B cell (primary cell): ENCODE measurements at regions not wholly inside any gene's neighbourhood (a gene's known extent, or its start where the extent isn't known, plus 50 kb on each side); places are given as distances from the start of the nearest gene placed in this dataset.

Experiments
- ATAC-seq: fragments of 200-7000 bp; cut with Tn5 transposase; one replicate; pipeline ENCODE4 v1.10.0; 2021; ENCODE audit warnings: low read depth, mild to moderate bottlenecking, moderate number of reproducible peaks, moderate library complexity
- CTCF ChIA-PET: fragments of 350-600 bp; sonication (Branson Sonifier 250); formaldehyde crosslinking; loops from one replicate; lab custom pipeline; 2021; ENCODE audit warnings: antibody characterized with exemption, inconsistent platforms; lab: Charles Lee
- POLR2A ChIA-PET: fragments of 350-600 bp; sonication (Branson Sonifier 250); formaldehyde crosslinking; loops from one replicate; lab custom pipeline; 2021; ENCODE audit warnings: antibody characterized with exemption; lab: Charles Lee
- DNase-seq: peaks from one replicate; pipeline ENCODE4 v3.0.0; 2013
- H2AFZ ChIP-seq: 2 replicates; pipeline ENCODE4 v1.6.1; 2012; ENCODE audit warnings: mild to moderate bottlenecking, low read depth, low read length; ENCODE audit not compliant: insufficient read depth, poor library complexity, severe bottlenecking
- H3K27ac ChIP-seq, 2 donors: 1 replicate in 1 of 2; 2 replicates in 1 of 2; pipeline ENCODE4 v1.5.1; 2012 to 2013; ENCODE audit warnings: low read length in 2 of 2, mild to moderate bottlenecking in 2 of 2, moderate library complexity in 1 of 2
- H3K27me3 ChIP-seq, 4 experiments: fragments of 200-600 bp in 1 of 4; sonication (generic) in 1 of 4; replicated peaks in 1 of 4; 1 replicate in 2 of 4; 2 replicates in 2 of 4; pipeline versions ENCODE4 v1.6.1 to v1.7.0; 2013 to 2016; ENCODE audit warnings: low read length in 3 of 4, mild to moderate bottlenecking in 2 of 4, mixed read lengths in 1 of 4, moderate library complexity in 1 of 4; ENCODE audit not compliant: insufficient read depth in 4 of 4, control insufficient read depth in 3 of 4; ENCODE audit errors: control extremely low read depth in 1 of 4
- H3K36me3 ChIP-seq, 2 experiments: replicated peaks in 1 of 2; 1 replicate in 1 of 2; 2 replicates in 1 of 2; pipeline versions ENCODE4 v1.6.1 to v1.7.1; 2013; ENCODE audit warnings: low read length in 1 of 2; ENCODE audit not compliant: insufficient read depth in 2 of 2, control insufficient read depth in 1 of 2; ENCODE audit errors: control extremely low read depth in 1 of 2, extremely low read depth in 1 of 2
- H3K4me1 ChIP-seq, 2 donors: fragments of 200-600 bp in 1 of 2; sonication (generic) in 1 of 2; 1 replicate in 1 of 2; 2 replicates in 1 of 2; pipeline versions ENCODE4 v1.5.1 to v1.6.1; 2013 to 2017; ENCODE audit warnings: low read length in 2 of 2; ENCODE audit not compliant: control insufficient read depth in 2 of 2, insufficient read depth in 2 of 2
- H3K4me2 ChIP-seq: replicated peaks from 2 replicates; pipeline ENCODE3; 2012; ENCODE audit warnings: mild to moderate bottlenecking, low read depth, low read length; ENCODE audit not compliant: poor library complexity, severe bottlenecking
- H3K4me3 ChIP-seq, 5 experiments: fragments of 200-600 bp in 1 of 5; sonication (generic) in 1 of 5; 1 replicate in 3 of 5; 2 replicates in 2 of 5; pipeline versions ENCODE4 v1.5.1 to v1.7.0; 2011 to 2016; ENCODE audit warnings: low read length in 4 of 5, mild to moderate bottlenecking in 4 of 5, low read depth in 2 of 5, control low read depth in 1 of 5, moderate library complexity in 1 of 5; ENCODE audit not compliant: insufficient read depth in 1 of 5; ENCODE audit errors: control extremely low read depth in 1 of 5, extremely low read depth in 1 of 5
- H3K79me2 ChIP-seq: fragments of 200-600 bp; sonication (generic); one replicate; pipeline ENCODE4 v1.6.0; 2016; ENCODE audit warnings: low read length; ENCODE audit not compliant: control insufficient read depth, insufficient read depth
- H3K9ac ChIP-seq: fragments of 200-600 bp; sonication (generic); 2 replicates; pipeline ENCODE4 v1.6.1; 2017; ENCODE audit warnings: mild to moderate bottlenecking, low read length, moderate library complexity
- H3K9me3 ChIP-seq, 3 donors: one replicate each; pipeline versions ENCODE4 v1.6.1 to v1.7.1; 2013; ENCODE audit warnings: low read length in 2 of 3; ENCODE audit not compliant: control insufficient read depth in 2 of 3, insufficient read depth in 1 of 3; ENCODE audit errors: control extremely low read depth in 1 of 3
- H4K20me1 ChIP-seq: 2 replicates; pipeline ENCODE4 v1.6.0; 2012; ENCODE audit warnings: mild to moderate bottlenecking, low read length; ENCODE audit not compliant: insufficient read depth, control insufficient read depth, poor library complexity, severe bottlenecking
- H3K27ac Mint-ChIP-seq: one replicate; pipeline ENCODE4 v1.8.0; 2021; ENCODE audit warnings: mixed read lengths
- H3K27me3 Mint-ChIP-seq: one replicate; pipeline ENCODE4 v1.8.0; 2021; ENCODE audit warnings: mixed read lengths
- H3K4me1 Mint-ChIP-seq: one replicate; pipeline ENCODE4 v1.8.0; 2021; ENCODE audit warnings: mixed read lengths
- H3K4me3 Mint-ChIP-seq: one replicate; pipeline ENCODE4 v1.8.0; 2021; ENCODE audit warnings: mixed read lengths
- H3K9me3 Mint-ChIP-seq: one replicate; pipeline ENCODE4 v1.8.0; 2022; ENCODE audit warnings: mixed read lengths; ENCODE audit not compliant: insufficient read depth
- CTCF ChIP-seq: fragments of 200-600 bp; IDR thresholded peaks from one replicate; pipeline ENCODE4 v1.8.0; 2022; ENCODE audit warnings: antibody characterized with exemption, mild to moderate bottlenecking
- EZH2 ChIP-seq: IDR thresholded peaks from 2 replicates; pipeline ENCODE4 v1.6.1; 2012; ENCODE audit warnings: borderline replicate concordance, low read depth, mild to moderate bottlenecking, moderate library complexity, low read length; ENCODE audit not compliant: insufficient read depth, poor library complexity, severe bottlenecking
- WGBS: methylation state at CpG from one replicate; pipeline ENCODE4 v1.1.5; 2013; ENCODE audit warnings: missing lambda C conversion rate; ENCODE audit not compliant: insufficient coverage; 5-methylcytosine and 5-hydroxymethylcytosine counted together
- intact Hi-C: fragments of 100-400 bp; cut with micrococcal nuclease; formaldehyde crosslinking; loops from one replicate; pipeline ENCODE4 v1.10.0; 2022

DNA sequence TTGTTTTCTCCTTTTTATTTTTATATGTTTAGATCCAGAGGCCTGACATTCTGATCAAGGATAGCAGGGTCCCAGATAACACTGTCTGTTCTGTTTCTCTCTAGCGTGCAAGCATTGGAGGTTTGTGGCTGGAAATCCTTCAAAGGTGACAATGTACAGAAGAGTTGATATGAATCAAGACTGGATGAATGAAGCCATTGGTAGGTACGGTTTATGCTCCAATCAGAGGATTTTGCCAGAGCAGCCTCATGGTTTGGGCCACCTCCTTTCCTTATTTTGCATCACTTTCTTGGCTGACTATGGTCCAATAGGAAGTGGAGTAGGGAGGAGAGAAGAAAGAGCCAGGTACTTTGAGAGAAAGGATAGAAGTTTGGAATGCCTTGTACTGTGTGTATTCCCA lies 484.8 kb upstream of the JAG1 start:
- Histone ChIP-seq H3K79me2 (no peaks in the 10 kb centered on the region), H3K4me2 (no peak overlapping the region), H3K36me3 (no peaks in the 10 kb centered on the region), H3K9ac (no peak overlapping the region), H3K27ac (no peak overlapping the region), H3K4me3 (no peak overlapping the region), H3K27me3 (no peaks in the 10 kb centered on the region), H4K20me1 (no peaks in the 10 kb centered on the region), H3K9me3 (no peaks in the 10 kb centered on the region), H3K4me1 (no peaks in the 10 kb centered on the region), H2AFZ (no peak overlapping the region)
- no peaks in the 10 kb centered on the region for H3K4me1 Mint-ChIP-seq
- no peak for ATAC-seq
- no peak overlapping the region for H3K27ac Mint-ChIP-seq
- no peak for TF ChIP-seq EZH2
- TF ChIP-seq CTCF, result no peak
- no peak for DNase-seq
- 92% methylated on average over 2 of the region's 2 CpGs for WGBS
- POLR2A ChIA-PET, result no interaction called here
- H3K9me3 Mint-ChIP-seq, result peaks cover 6% of the 10 kb centered on the region
- no peaks in the 10 kb centered on the region for H3K27me3 Mint-ChIP-seq
- CTCF ChIA-PET, result no interaction called here
- H3K4me3 Mint-ChIP-seq, result no peak overlapping the region
- intact Hi-C loops, result no loop called here

DNA sequence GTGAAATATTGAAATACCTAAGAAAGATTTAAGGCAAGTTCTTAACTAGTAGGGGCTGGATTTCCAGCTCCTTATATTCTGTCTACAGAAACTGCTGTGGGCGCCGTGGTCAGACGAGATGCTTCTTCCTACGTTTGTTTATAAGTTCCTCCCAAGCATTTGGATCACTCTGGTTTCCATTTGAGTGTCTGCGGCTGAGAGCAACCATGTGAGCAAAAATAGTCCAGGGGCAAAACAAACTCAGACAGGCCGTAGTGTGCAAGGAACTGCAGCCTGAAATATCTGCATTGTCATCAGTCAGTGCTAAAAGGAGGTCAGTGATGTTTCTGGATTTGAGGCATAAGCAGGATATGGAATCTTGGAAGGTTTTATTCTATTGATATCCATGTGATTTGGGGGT lies 485.9 kb upstream of the JAG1 start:
- POLR2A ChIA-PET, result no interaction called here
- no peaks in the 10 kb centered on the region for H3K4me1 Mint-ChIP-seq
- no peaks in the 10 kb centered on the region for H3K9me3 ChIP-seq
- H3K27me3 Mint-ChIP-seq, result no peaks in the 10 kb centered on the region
- intact Hi-C loops, result no loop called here
- no peak overlapping the region for H3K4me2 ChIP-seq
- no peak overlapping the region for H3K27ac ChIP-seq
- H3K27me3 ChIP-seq, result no peaks in the 10 kb centered on the region
- DNase-seq (no peak), ATAC-seq (no peak)
- H3K4me1 ChIP-seq, result no peaks in the 10 kb centered on the region
- CTCF ChIA-PET, result no interaction called here
- H3K4me3 Mint-ChIP-seq, result no peak overlapping the region
- no peaks in the 10 kb centered on the region for H3K36me3 ChIP-seq
- no peaks in the 10 kb centered on the region for H3K79me2 ChIP-seq
- no peak overlapping the region for H3K27ac Mint-ChIP-seq
- WGBS, result 5% methylated on average over 6 of the region's 6 CpGs
- no peaks in the 10 kb centered on the region for H4K20me1 ChIP-seq
- no peak for TF ChIP-seq CTCF
- no peak for TF ChIP-seq EZH2
- no peak overlapping the region for H2AFZ ChIP-seq
- H3K9ac ChIP-seq, result no peak overlapping the region
- peaks cover 3% of the 10 kb centered on the region for H3K9me3 Mint-ChIP-seq
- H3K4me3 ChIP-seq, result no peak overlapping the region
